GM18873 (cell line): ENCODE measurements at regions not wholly inside any gene's neighbourhood (a gene's known extent, or its start where the extent isn't known, plus 50 kb on each side); places are given as distances from the start of the nearest gene placed in this dataset.
"Not testable (repeated sequence)": the region's sequence is repeated elsewhere in the genome, so short reads cannot be mapped to it uniquely, and the experiment has no call there.

ENCODE experiments used
- ATAC-seq: cut with Tn5 transposase; IDR thresholded peaks from one replicate; pipeline ENCODE4 v1.9.1; 2021; ENCODE audit warnings: mild to moderate bottlenecking, moderate library complexity, moderate number of reproducible peaks; ENCODE audit not compliant: unreplicated experiment, low FRiP score

- no peak for ATAC-seq
Measured at GRCh38 chr10:131033166-131034085, 278.1 kb downstream of the TCERG1L start.

- ATAC-seq: no peak
Measured at GRCh38 chr10:131034451-131034850, 277.1 kb downstream of the TCERG1L start.

DNA sequence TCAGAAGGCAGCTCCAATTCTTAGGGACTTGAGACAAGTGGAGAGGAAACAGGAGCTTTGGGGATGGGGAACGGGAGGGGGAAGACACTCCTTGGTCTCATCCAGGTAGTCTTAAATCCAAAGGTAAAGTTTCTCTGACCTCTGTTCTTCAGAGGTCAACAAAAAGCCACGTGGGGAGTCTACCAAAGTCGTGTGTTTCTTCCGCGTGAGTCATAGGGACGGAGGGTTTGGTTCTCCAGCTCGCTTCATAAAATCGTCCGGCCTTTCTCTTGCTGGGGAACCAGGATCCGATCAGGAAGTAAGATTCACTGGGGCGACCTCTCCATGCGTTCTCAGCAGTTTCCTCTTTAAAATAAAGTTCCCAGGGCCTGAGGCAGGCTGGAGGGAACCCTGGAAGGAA is 275.7 kb downstream of the TCERG1L start:
- ATAC-seq: no peak

GRCh38 chr10:131038056-131038455 is 273.5 kb downstream of the TCERG1L start:
- ATAC-seq: no peak

GRCh38 chr10:131041031-131041430 is 270.5 kb downstream of the TCERG1L start:
- ATAC-seq: no peak

DNA sequence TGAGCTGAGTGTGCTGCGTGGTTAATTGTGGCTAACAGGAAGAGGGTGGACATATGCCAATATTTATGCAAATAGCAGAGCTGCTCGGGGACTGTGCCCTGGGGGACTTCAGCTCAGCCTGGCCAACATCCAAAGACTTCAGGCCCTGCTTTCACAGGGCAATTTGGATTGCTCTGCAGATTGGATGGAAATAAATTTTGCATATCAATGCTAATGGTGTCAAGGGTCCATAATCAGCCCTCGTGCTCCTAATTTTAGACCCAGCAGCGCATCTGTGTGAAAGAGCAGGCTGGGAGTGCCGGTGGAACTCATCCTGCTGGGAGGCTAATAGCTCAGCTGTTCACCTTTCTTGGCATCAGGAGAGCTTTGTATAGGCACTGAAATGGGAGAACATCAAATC is 270.1 kb downstream of the TCERG1L start:
- ATAC-seq: no peak

DNA sequence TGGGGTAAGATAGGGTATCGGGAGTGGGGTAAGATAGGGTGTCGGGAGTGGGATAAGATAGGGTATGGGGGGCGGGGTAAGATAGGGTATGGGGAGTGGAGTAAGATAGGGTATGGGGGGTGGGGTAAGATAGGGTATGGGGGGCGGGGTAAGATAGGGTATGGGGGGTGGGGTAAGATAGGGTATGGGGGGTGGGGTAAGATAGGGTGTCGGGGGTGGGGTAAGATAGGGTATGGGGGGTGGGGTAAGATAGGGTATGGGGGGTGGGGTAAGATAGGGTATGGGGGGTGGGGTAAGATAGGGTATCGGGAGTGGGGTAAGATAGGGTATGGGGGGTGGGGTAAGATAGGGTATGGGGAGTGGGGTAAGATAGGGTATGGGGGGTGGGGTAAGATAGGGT is 269.5 kb downstream of the TCERG1L start:
- ATAC-seq: not testable (repeated sequence)
